ENCODE measurements at regions not wholly inside any gene's neighbourhood (a gene's known extent, or its start where the extent isn't known, plus 50 kb on each side); places are given as distances from the start of the nearest gene placed in this dataset.

GRCh38 chr21:38911484-38912101 lies 105.9 kb downstream of the ETS2 start:
- Histone ChIP-seq H3K27me3 (ENCODE audit: insufficient read depth, low read length, poor library complexity) (no peaks in the 10 kb centered on the region), H3K9ac (ENCODE audit: low read depth, low read length) (no peak overlapping the region), H3K27ac (ENCODE audit: low read length) (no peak overlapping the region), H3K4me2 (ENCODE audit: insufficient read depth, low read length) (no peak overlapping the region), H3K9me3 (ENCODE audit: insufficient read depth, low read length, severe bottlenecking) (no peaks in the 10 kb centered on the region), H3K4me3 (ENCODE audit: low read depth in 1 of 2, low read length in 2 of 2) (no peak overlapping the region), H2AFZ (ENCODE audit: low read depth, low read length) (no peak overlapping the region), H3K36me3 (ENCODE audit: insufficient read depth, low read length) (no peaks in the 10 kb centered on the region), H3K79me2 (ENCODE audit: insufficient read depth, low read length) (no peaks in the 10 kb centered on the region), H3K4me1 (ENCODE audit: insufficient read depth, low read length) (peaks cover under 1% of the 10 kb centered on the region; the same call in 1 of the 2 replicates), H4K20me1 (ENCODE audit: insufficient read depth, low read length) (no peaks in the 10 kb centered on the region)
- DNase-seq (no peak), ATAC-seq (ENCODE audit: insufficient read depth, low read depth) (no peak)
- TF ChIP-seq CTCF (IDR thresholded peaks at IDR 0.05; ENCODE audit: borderline replicate concordance, extremely low read depth, low read length, poor library complexity, severe bottlenecking) (no peak), EZH2 (IDR thresholded peaks at IDR 0.05; ENCODE audit: borderline replicate concordance, low read depth, low read length, severe bottlenecking) (no peak)

- H3K4me1 ChIP-seq (ENCODE audit: insufficient read depth, low read length) = no peaks in the 10 kb centered on the region
Observed at GRCh38 chr21:38910390-38911067, 104.8 kb downstream of the ETS2 start.

GRCh38 chr21:38909929-38910328 lies 104.2 kb downstream of the ETS2 start:
- no peak for ATAC-seq (ENCODE audit: insufficient read depth, low read depth)
- Histone ChIP-seq H2AFZ (ENCODE audit: low read depth, low read length) (no peak overlapping the region), H3K4me3 (ENCODE audit: low read depth in 1 of 2, low read length in 2 of 2) (no peak overlapping the region), H3K4me2 (ENCODE audit: insufficient read depth, low read length) (no peak overlapping the region), H3K27ac (ENCODE audit: low read length) (no peak overlapping the region), H3K9me3 (ENCODE audit: insufficient read depth, low read length, severe bottlenecking) (no peaks in the 10 kb centered on the region), H3K9ac (ENCODE audit: low read depth, low read length) (no peak overlapping the region), H3K79me2 (ENCODE audit: insufficient read depth, low read length) (no peaks in the 10 kb centered on the region), H3K27me3 (ENCODE audit: insufficient read depth, low read length, poor library complexity) (no peaks in the 10 kb centered on the region), H4K20me1 (ENCODE audit: insufficient read depth, low read length) (no peaks in the 10 kb centered on the region), H3K36me3 (ENCODE audit: insufficient read depth, low read length) (no peaks in the 10 kb centered on the region), H3K4me1 (ENCODE audit: insufficient read depth, low read length) (no peaks in the 10 kb centered on the region)
- DNase-seq = no peak
- TF ChIP-seq CTCF (IDR thresholded peaks at IDR 0.05; ENCODE audit: borderline replicate concordance, extremely low read depth, low read length, poor library complexity, severe bottlenecking) = no peak
- TF ChIP-seq EZH2 (IDR thresholded peaks at IDR 0.05; ENCODE audit: borderline replicate concordance, low read depth, low read length, severe bottlenecking) = no peak

More at GRCh38 chr21:38910390-38911067, 104.8 kb downstream of the ETS2 start:
- Histone ChIP-seq H3K36me3 (ENCODE audit: insufficient read depth, low read length) (no peaks in the 10 kb centered on the region), H3K4me2 (ENCODE audit: insufficient read depth, low read length) (no peak overlapping the region), H2AFZ (ENCODE audit: low read depth, low read length) (no peak overlapping the region), H3K9me3 (ENCODE audit: insufficient read depth, low read length, severe bottlenecking) (no peaks in the 10 kb centered on the region), H3K27ac (ENCODE audit: low read length) (no peak overlapping the region), H3K79me2 (ENCODE audit: insufficient read depth, low read length) (no peaks in the 10 kb centered on the region), H4K20me1 (ENCODE audit: insufficient read depth, low read length) (no peaks in the 10 kb centered on the region), H3K4me3 (ENCODE audit: low read depth in 1 of 2, low read length in 2 of 2) (no peak overlapping the region), H3K27me3 (ENCODE audit: insufficient read depth, low read length, poor library complexity) (no peaks in the 10 kb centered on the region), H3K9ac (ENCODE audit: low read depth, low read length) (no peak overlapping the region)
- TF ChIP-seq CTCF (IDR thresholded peaks at IDR 0.05; ENCODE audit: borderline replicate concordance, extremely low read depth, low read length, poor library complexity, severe bottlenecking) (no peak), EZH2 (IDR thresholded peaks at IDR 0.05; ENCODE audit: borderline replicate concordance, low read depth, low read length, severe bottlenecking) (no peak)
- no peak for DNase-seq
- no peak for ATAC-seq (ENCODE audit: insufficient read depth, low read depth)
